Stimulated activated CD4-positive, alpha-beta T cell treated with anti-CD3 and anti-CD28 coated beads, Interleukin-15, amount 100 ng/mL, for 24 hours (primary cell): ENCODE measurements at regions not wholly inside any gene's neighbourhood (a gene's known extent, or its start where the extent isn't known, plus 50 kb on each side); places are given as distances from the start of the nearest gene placed in this dataset.

Experiments
- DNase-seq: peaks from one replicate; pipeline ENCODE4 v3.0.0-alpha.2; 2020

- no peak for DNase-seq
Measured at GRCh38 chrX:78476701-78477100, 149.3 kb upstream of the CYSLTR1 start.

DNA sequence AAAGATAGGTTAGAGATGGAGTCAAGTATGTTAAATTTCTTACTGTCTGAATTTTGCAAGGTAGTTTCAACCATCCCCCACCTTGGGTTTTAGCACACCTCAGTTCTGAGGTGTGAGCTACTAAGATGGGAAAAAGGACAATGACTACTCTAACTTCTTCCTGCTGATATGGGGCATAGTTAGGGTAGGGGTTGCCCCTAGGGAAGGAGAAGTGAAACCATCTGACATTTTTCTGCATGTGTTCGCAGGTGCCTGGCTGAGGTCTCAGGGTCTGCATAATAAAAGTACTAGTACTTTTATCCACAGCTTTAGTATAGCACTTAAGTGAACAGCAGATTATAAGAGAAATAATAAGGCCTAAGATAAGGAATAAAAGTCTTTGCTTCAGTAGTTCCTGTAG is 129.5 kb upstream of the CYSLTR1 start:
- no peak for DNase-seq

DNA sequence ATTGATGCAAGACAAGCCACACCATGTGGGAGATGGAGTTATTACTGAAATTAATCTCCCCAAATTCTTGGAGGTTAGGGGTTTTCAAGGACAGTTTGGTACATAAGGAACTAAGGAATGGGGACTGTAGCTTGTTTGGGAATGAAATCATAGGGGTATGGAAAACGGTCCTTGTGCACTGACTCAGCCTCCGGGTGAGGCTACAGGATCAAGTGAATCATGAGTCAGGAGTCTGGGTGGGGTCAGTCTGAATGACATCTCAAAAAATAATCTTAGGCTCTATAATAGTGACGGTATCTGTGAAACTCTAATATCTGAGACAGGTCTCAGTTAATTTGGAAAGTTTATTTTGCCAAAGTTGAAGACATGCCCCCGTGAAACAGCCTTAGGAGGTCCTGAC is 128.5 kb upstream of the CYSLTR1 start:
- no peak for DNase-seq

GRCh38 chrX:78452356-78452755 is 124.9 kb upstream of the CYSLTR1 start:
- no peak for DNase-seq

DNA sequence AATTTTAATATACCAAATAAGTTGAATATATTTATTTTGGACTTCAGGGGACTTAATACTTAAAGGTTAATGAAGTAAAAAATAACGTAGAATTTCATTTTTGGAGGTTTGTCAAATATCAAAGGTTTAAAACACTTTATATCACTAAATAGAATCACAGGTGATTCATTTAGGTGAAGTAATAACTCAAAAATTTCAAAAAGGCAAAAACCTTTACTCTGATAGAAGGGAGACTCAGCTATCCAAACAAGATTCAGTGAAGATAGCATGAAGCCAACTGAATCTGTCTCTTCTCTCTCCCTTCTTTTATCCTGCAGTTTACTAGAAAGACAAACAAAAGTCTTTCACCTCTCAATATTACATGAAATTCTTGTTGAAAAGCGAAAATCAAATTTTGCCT is 110.2 kb upstream of the CYSLTR1 start:
- no peak for DNase-seq

- no peak for DNase-seq
Measured at GRCh38 chrX:78429172-78429571, 101.8 kb upstream of the CYSLTR1 start.

DNA sequence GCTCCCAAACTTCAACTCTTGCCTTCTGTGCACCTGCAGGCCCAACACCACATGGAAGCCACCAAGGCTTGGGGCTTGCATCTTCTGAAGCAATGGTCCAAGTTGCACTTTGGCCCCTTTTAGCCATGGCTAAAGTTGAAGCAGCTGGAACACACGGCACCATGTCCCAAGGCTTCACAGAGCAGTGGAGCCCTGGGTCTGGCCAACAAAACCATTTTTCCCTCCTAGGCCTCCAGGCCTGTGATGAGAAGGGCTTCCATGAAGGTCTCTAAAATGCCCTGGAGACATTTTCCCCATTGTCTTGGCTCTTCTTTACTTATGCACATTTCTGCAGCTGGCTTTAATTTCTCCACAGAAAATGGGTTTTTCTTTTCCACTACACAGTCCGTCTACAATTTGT is 61.3 kb upstream of the CYSLTR1 start:
- DNase-seq, result no peak

DNA sequence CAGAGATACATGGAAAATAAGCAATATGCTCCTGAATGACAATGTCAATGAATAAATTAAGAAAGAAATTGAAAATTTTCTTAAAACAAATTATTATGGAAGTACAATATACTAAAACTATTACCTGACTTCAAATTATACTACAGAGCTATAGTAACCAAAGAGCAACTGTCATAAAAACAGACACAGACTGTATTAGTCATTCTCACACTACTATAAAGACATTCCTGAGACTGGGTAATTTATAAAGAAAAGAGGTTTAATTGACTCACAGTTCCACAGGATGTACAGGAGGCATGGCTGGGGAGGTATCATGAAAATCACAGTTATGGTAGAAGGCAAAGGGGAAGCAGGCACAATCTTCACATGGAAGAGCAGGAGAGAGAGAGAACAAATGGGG is 60.0 kb upstream of the CYSLTR1 start:
- DNase-seq, result no peak

- DNase-seq, result no peak
Measured at GRCh38 chrX:78384486-78384885, 57.1 kb upstream of the CYSLTR1 start.

DNA sequence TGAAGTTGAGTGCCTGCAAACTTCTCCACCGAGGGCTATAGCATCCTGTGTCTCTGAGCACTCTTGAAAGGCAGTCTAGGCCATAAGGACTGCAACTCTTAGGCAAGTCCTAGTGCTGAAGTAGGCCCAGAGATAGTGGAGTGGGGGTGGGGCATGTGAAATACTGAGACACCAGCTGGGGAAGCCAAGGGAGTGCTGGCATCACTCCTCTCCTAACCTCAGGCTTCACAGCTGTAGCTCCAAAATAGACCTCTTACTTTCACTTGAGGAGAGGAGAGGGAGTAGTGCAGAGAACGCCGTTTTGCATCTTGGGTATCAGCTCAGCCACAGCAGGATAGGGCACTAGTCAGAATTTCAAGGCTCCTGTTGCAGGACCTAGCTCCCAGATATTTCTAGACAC is 56.2 kb upstream of the CYSLTR1 start:
- DNase-seq, result no peak

GRCh38 chrX:78378476-78379115 is 51.2 kb upstream of the CYSLTR1 start:
- no peak for DNase-seq
